ENCODE measurements at regions not wholly inside any gene's neighbourhood (a gene's known extent, or its start where the extent isn't known, plus 50 kb on each side); places are given as distances from the start of the nearest gene placed in this dataset.

GRCh38 chr19:30278882-30279254, 93.3 kb upstream of the ZNF536 start:
- Histone ChIP-seq H3K4me3 (no peak overlapping the region), H3K27ac (no peak overlapping the region), H3K36me3 (replicated peaks; ENCODE audit: insufficient read depth, low read depth) (no peaks in the 10 kb centered on the region), H3K9me3 (ENCODE audit: low read depth) (no peaks in the 10 kb centered on the region), H3K27me3 (peaks cover 7% of the 10 kb centered on the region), H3K4me1 (ENCODE audit: insufficient read depth) (no peaks in the 10 kb centered on the region), H3K4me2 (no peak overlapping the region), H3K9me2 (replicated peaks; ENCODE audit: insufficient read depth) (no peaks in the 10 kb centered on the region), H3K79me2 (no peaks in the 10 kb centered on the region), H2AFZ (no peak overlapping the region), H4K20me1 (ENCODE audit: insufficient read depth, poor library complexity, severe bottlenecking) (no peaks in the 10 kb centered on the region)
- DNase-seq (ENCODE audit: low spot score) = no peak
- WGBS (ENCODE audit: low lambda C conversion rate, missing lambda C conversion rate) = 97% methylated on average over 9 of the region's 9 CpGs
- TF ChIP-seq EZH2phosphoT487 (IDR thresholded peaks at IDR 0.05; ENCODE audit: low read depth, severe bottlenecking, unreplicated experiment) = no peak
- no peak for TF ChIP-seq CTCF (IDR thresholded peaks at IDR 0.05; ENCODE audit: poor library complexity)
- no peak for TF ChIP-seq EZH2 (IDR thresholded peaks at IDR 0.05; ENCODE audit: borderline replicate concordance)

GRCh38 chr19:30280018-30280417, 92.2 kb upstream of the ZNF536 start:
- DNase-seq (ENCODE audit: low spot score) = no peak
- Histone ChIP-seq H3K27me3 (peaks cover 7% of the 10 kb centered on the region), H3K27ac (no peak overlapping the region), H3K4me2 (no peak overlapping the region), H3K9me2 (replicated peaks; ENCODE audit: insufficient read depth) (no peaks in the 10 kb centered on the region), H4K20me1 (ENCODE audit: insufficient read depth, poor library complexity, severe bottlenecking) (no peaks in the 10 kb centered on the region), H3K79me2 (no peaks in the 10 kb centered on the region), H3K4me3 (no peak overlapping the region), H2AFZ (no peak overlapping the region), H3K9me3 (ENCODE audit: low read depth) (no peaks in the 10 kb centered on the region), H3K36me3 (replicated peaks; ENCODE audit: insufficient read depth, low read depth) (no peaks in the 10 kb centered on the region), H3K4me1 (ENCODE audit: insufficient read depth) (no peaks in the 10 kb centered on the region)
- WGBS (ENCODE audit: low lambda C conversion rate, missing lambda C conversion rate) = 86% methylated on average over 6 of the region's 6 CpGs
- TF ChIP-seq EZH2phosphoT487 (IDR thresholded peaks at IDR 0.05; ENCODE audit: low read depth, severe bottlenecking, unreplicated experiment) = no peak
- TF ChIP-seq CTCF (IDR thresholded peaks at IDR 0.05; ENCODE audit: poor library complexity) = no peak
- TF ChIP-seq EZH2 (IDR thresholded peaks at IDR 0.05; ENCODE audit: borderline replicate concordance) = no peak

GRCh38 chr19:30281906-30282305, 90.3 kb upstream of the ZNF536 start:
- WGBS (ENCODE audit: low lambda C conversion rate, missing lambda C conversion rate) = 82% methylated on average over 7 of the region's 7 CpGs

More at GRCh38 chr19:30281906-30282305, 90.3 kb upstream of the ZNF536 start:
- Histone ChIP-seq H3K36me3 (replicated peaks; ENCODE audit: insufficient read depth, low read depth) (no peaks in the 10 kb centered on the region), H3K9me3 (ENCODE audit: low read depth) (no peaks in the 10 kb centered on the region), H3K4me1 (ENCODE audit: insufficient read depth) (no peaks in the 10 kb centered on the region), H3K27ac (no peak overlapping the region), H3K9me2 (replicated peaks; ENCODE audit: insufficient read depth) (no peaks in the 10 kb centered on the region), H3K79me2 (no peaks in the 10 kb centered on the region), H4K20me1 (ENCODE audit: insufficient read depth, poor library complexity, severe bottlenecking) (no peaks in the 10 kb centered on the region), H3K4me3 (no peak overlapping the region), H3K4me2 (no peak overlapping the region), H3K27me3 (peaks cover 7% of the 10 kb centered on the region), H2AFZ (no peak overlapping the region)
- no peak for TF ChIP-seq CTCF (IDR thresholded peaks at IDR 0.05; ENCODE audit: poor library complexity)
- no peak for TF ChIP-seq EZH2phosphoT487 (IDR thresholded peaks at IDR 0.05; ENCODE audit: low read depth, severe bottlenecking, unreplicated experiment)
- TF ChIP-seq EZH2 (IDR thresholded peaks at IDR 0.05; ENCODE audit: borderline replicate concordance) = no peak
- DNase-seq (ENCODE audit: low spot score) = no peak
